ENCODE measurements at regions not wholly inside any gene's neighbourhood (a gene's known extent, or its start where the extent isn't known, plus 50 kb on each side); places are given as distances from the start of the nearest gene placed in this dataset.
A peak's percentile ranks its signal among the peaks of the same experiment; 100 is the strongest.

GRCh38 chr3:27939940-27940339 is 217.8 kb upstream of the EOMES start:
- Mint-ChIP-seq H3K9me3 (no peaks in the 10 kb centered on the region), H3K4me1 (ENCODE audit: low read depth) (peaks cover 8% of the 10 kb centered on the region), H3K27ac (no peak overlapping the region), H3K27me3 (no peaks in the 10 kb centered on the region), H3K4me3 (no peak overlapping the region), H3K36me3 (ENCODE audit: low read depth) (no peaks in the 10 kb centered on the region)
- TF ChIP-seq CTCF (IDR thresholded peaks at IDR 0.05): no peak
- POLR2A ChIA-PET: no interaction called here
- Histone ChIP-seq H3K27ac (ENCODE audit: low read depth in 1 of 2, low read length in 2 of 2) (no peak overlapping the region), H3K36me3 (ENCODE audit: insufficient read depth, low read length) (no peaks in the 10 kb centered on the region), H3K4me3 (ENCODE audit: low read length) (no peak overlapping the region), H3K27me3 (ENCODE audit: control insufficient read depth in 1 of 2, insufficient read depth in 2 of 2, low read length in 2 of 2) (no peaks in the 10 kb centered on the region), H3K4me1 (ENCODE audit: insufficient read depth, low read length) (no peaks in the 10 kb centered on the region), H3K9me3 (ENCODE audit: control insufficient read depth in 1 of 2, insufficient read depth in 1 of 2, low read length in 2 of 2) (no peaks in the 10 kb centered on the region)
- CTCF ChIA-PET: no interaction called here
- ATAC-seq (ENCODE audit: poor library complexity) (no peak), DNase-seq (no peak)
- intact Hi-C loops (cut with DNase I, micrococcal nuclease): no loop called here

GRCh38 chr3:27943106-27943505 is 221.0 kb upstream of the EOMES start:
- no peaks in the 10 kb centered on the region for H3K27me3 ChIP-seq (ENCODE audit: control insufficient read depth in 1 of 2, insufficient read depth in 2 of 2, low read length in 2 of 2)
- ATAC-seq (ENCODE audit: poor library complexity) (no peak), DNase-seq (peak in 4 of 14 experiments; percentile 12 to 26 (median 15))
- H3K27me3 Mint-ChIP-seq: no peaks in the 10 kb centered on the region
- no peaks in the 10 kb centered on the region for H3K4me1 ChIP-seq (ENCODE audit: insufficient read depth, low read length)
- H3K36me3 ChIP-seq (ENCODE audit: insufficient read depth, low read length): no peaks in the 10 kb centered on the region
- no peaks in the 10 kb centered on the region for H3K4me1 Mint-ChIP-seq (ENCODE audit: low read depth)
- no peak overlapping the region for H3K27ac ChIP-seq (ENCODE audit: low read depth in 1 of 2, low read length in 2 of 2)
- no peaks in the 10 kb centered on the region for H3K9me3 ChIP-seq (ENCODE audit: control insufficient read depth in 1 of 2, insufficient read depth in 1 of 2, low read length in 2 of 2)
- H3K36me3 Mint-ChIP-seq (ENCODE audit: low read depth): no peaks in the 10 kb centered on the region
- intact Hi-C loops (cut with DNase I, micrococcal nuclease): no loop called here
- no peak overlapping the region for H3K4me3 ChIP-seq (ENCODE audit: low read length)
- H3K9me3 Mint-ChIP-seq: no peaks in the 10 kb centered on the region
- H3K4me3 Mint-ChIP-seq: no peak overlapping the region
- peak; percentile 24 for TF ChIP-seq CTCF (IDR thresholded peaks at IDR 0.05)
- H3K27ac Mint-ChIP-seq: no peak overlapping the region
- POLR2A ChIA-PET: no interaction called here
- CTCF ChIA-PET: interaction anchor here (0.6 kb wide), 1 partner anchor 370 kb away, joined by 3 read pairs; no protein-coding TSS in a partner anchor

- TF ChIP-seq CTCF (IDR thresholded peaks at IDR 0.05): no peak
- no peaks in the 10 kb centered on the region for H3K27me3 Mint-ChIP-seq
- no peak for DNase-seq
- H3K9me3 ChIP-seq (ENCODE audit: control insufficient read depth in 1 of 2, insufficient read depth in 1 of 2, low read length in 2 of 2): no peaks in the 10 kb centered on the region
- H3K27ac ChIP-seq (ENCODE audit: low read depth in 1 of 2, low read length in 2 of 2): no peak overlapping the region
- no peaks in the 10 kb centered on the region for H3K36me3 Mint-ChIP-seq (ENCODE audit: low read depth)
- intact Hi-C loops (cut with DNase I, micrococcal nuclease): no loop called here
- H3K4me3 Mint-ChIP-seq: no peak overlapping the region
- H3K9me3 Mint-ChIP-seq: peaks cover 2% of the 10 kb centered on the region
- no peaks in the 10 kb centered on the region for H3K27me3 ChIP-seq (ENCODE audit: control insufficient read depth in 1 of 2, insufficient read depth in 2 of 2, low read length in 2 of 2)
- ChIA-PET CTCF (no interaction called here), POLR2A (interaction anchor here (1.6 kb wide), 1 partner anchor 36 kb away, joined by 3 read pairs; no protein-coding TSS in a partner anchor)
- H3K27ac Mint-ChIP-seq: no peak overlapping the region
- no peak for ATAC-seq (ENCODE audit: poor library complexity)
- H3K4me1 Mint-ChIP-seq (ENCODE audit: low read depth): no peaks in the 10 kb centered on the region
- no peaks in the 10 kb centered on the region for H3K36me3 ChIP-seq (ENCODE audit: insufficient read depth, low read length)
- H3K4me1 ChIP-seq (ENCODE audit: insufficient read depth, low read length): no peaks in the 10 kb centered on the region
- H3K4me3 ChIP-seq (ENCODE audit: low read length): no peak overlapping the region
These were observed 223.1 kb upstream of the EOMES start for GRCh38 chr3:27945229-27945628.
